GM18868 (cell line): ENCODE measurements at regions not wholly inside any gene's neighbourhood (a gene's known extent, or its start where the extent isn't known, plus 50 kb on each side); places are given as distances from the start of the nearest gene placed in this dataset.

Source experiments
- ATAC-seq: cut with Tn5 transposase; IDR thresholded peaks from one replicate; pipeline ENCODE4 v1.9.1; 2021; ENCODE audit warnings: mild to moderate bottlenecking, moderate library complexity; ENCODE audit not compliant: unreplicated experiment

- no peak for ATAC-seq
Measured at GRCh38 chr5:71982717-71983395, 124.4 kb upstream of the MAP1B start.

- ATAC-seq: no peak
Measured at GRCh38 chr5:71986101-71986500, 121.2 kb upstream of the MAP1B start.

- ATAC-seq: no peak
Measured at GRCh38 chr5:71988808-71989207, 118.5 kb upstream of the MAP1B start.

GRCh38 chr5:71993600-71993999 is 113.7 kb upstream of the MAP1B start:
- ATAC-seq: no peak

- no peak for ATAC-seq
Measured at GRCh38 chr5:71996789-71997188, 110.5 kb upstream of the MAP1B start.

GRCh38 chr5:71998746-71999145 is 108.5 kb upstream of the MAP1B start:
- no peak for ATAC-seq

DNA sequence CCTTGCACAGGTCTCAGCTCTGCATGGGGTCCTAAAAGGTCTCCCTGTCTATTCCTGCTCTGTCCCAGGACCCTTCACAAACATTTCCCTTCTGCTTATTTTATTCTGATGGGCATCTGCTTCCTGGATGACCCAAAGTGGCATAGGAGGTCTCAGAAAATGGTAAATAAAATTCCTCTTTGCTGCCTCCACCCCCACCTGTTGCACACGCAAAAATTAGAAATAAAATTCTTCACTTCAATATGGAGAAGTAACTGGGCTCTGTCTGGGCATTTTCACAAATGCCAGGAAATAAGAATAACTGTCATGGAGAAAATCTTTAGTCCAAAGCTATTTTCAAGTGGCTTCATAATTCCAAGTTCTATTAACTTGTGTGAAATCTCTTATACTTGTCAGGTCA is 106.6 kb upstream of the MAP1B start:
- ATAC-seq: no peak

DNA sequence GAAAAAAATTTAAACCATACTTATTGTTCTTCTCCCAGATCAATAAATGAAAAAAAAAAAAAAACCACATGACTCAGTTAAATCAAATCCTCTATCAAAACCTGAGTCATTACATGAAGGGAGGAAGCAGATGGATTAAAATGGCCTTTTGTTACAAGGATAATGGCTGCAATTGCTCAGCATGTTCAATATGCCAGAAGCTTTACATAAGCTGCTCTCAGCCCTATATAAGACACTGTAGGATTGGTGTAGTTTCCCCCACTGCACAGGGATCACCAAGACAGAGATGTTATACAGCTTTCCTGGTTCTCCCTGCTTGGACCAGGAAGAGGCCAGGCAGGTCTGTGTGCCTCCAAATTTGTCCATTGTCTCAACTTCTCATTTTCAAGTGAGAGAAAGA is 101.6 kb upstream of the MAP1B start:
- ATAC-seq: no peak

DNA sequence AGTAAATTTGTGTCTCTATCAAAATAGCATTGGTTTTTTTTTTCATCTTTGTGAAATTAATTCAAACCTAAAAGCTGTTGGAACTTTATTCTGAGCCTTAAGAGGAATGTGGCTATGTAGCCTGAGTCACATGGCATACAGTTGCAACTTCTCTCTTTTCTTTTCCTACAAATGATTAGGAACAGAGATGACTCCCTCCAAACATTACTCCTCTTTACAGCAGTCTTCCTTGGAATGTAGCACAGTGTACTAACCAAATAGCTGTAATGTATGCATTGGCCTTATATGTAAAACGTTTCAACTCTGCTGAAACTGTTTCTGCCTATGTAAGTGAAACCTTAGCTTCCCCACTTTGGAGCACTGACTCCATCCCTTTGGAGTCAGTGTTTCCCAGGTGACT is 100.9 kb upstream of the MAP1B start:
- ATAC-seq: no peak

DNA sequence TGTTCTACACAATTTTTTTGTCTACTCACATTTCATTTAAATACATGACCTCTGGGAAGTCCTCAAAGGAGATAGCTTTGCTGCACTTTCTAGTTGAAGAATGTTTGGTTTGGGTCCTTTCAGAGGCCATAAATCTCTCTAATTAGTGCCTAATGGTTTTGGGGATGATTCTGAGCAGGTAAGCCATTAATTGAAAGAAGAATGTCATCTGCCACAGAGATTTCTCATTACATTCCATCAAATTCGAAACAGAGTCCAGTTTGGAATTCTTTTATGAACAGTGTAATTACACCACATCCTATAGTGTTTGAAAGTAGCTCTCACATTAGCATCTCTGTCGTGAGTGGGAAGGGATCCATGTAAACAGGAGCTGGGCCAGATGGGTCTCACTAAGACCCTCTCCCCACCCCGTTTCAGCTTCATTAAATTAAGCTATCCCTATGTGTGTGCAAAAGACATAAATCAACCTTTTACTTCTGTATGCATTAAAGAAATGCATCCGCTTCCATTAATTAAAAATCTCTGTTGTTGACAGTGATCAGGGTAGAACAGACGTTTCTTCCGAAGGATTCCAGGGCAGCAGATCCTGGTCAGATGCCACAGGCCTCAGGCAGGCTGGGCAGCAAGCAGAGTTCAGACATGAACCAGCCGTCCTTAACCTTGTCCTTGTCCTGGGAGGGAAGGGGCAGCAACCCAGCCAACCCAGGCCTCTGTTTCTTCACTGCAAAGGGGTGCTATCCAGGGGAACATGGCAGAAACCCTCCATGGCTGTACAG is 99.8 kb upstream of the MAP1B start:
- ATAC-seq: no peak

DNA sequence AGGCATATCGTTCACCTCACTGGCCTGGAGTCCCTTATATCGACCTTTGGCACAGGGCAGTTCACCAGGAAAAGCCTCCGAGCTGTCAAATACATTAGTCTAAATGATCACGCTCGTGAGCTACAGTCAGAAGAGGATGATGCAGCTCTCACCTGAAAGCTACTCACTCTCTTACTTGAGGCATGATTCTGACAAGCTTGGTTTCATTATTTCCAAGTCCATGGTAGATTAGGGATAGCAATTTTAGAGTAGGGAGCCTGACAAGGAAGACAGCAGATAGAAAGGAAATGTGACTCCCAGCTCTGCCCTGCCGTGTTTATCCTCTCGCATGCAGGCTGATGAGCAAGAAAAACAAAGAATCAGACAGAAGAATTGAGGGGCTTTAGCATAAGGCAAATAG is 98.0 kb upstream of the MAP1B start:
- ATAC-seq: no peak

- no peak for ATAC-seq
Measured at GRCh38 chr5:72010430-72010829, 96.8 kb upstream of the MAP1B start.

DNA sequence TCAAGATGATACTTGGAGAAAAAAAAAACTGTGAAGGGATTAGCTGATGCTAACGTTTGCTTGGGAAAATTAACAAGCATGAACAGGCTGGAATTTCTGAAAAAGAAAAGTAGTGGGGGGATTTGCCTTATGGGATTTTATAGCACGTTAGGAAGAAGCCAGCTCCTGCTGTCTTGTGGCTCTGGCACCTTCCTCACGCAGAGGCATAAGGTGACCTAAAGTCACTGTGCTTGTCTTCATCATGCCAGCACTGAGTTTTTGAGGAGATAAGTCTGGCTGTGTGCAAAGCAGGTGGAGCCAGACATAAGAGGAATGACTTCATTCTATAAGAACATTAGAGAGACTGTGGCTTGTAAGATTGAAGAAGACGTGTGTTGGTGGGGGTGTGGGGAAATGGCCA is 94.4 kb upstream of the MAP1B start:
- no peak for ATAC-seq

GRCh38 chr5:72013766-72014624 is 93.3 kb upstream of the MAP1B start:
- ATAC-seq: no peak

DNA sequence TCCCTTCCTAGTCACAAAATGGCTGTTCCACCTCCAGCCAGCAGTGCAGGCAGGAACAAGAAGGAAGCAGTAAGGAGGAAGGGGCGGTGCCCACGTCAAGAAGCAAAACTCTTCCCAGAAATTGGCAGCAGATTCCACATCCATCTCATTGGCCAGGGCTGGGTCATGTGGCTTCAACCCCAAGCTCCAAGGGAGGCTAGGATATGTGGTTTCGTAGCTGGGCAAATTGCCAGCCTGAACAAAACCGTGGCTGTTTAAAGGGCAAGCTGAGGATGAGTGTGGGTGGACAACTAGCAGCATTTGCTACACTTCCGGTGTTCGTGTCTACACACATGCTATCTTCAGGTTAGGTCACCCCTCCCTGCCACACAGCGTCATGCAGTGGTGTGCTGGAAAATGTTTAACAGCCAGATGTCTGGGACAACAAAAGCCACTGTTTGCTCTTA is 92.1 kb upstream of the MAP1B start:
- no peak for ATAC-seq

GRCh38 chr5:72018143-72018803 is 89.0 kb upstream of the MAP1B start:
- ATAC-seq: no peak

DNA sequence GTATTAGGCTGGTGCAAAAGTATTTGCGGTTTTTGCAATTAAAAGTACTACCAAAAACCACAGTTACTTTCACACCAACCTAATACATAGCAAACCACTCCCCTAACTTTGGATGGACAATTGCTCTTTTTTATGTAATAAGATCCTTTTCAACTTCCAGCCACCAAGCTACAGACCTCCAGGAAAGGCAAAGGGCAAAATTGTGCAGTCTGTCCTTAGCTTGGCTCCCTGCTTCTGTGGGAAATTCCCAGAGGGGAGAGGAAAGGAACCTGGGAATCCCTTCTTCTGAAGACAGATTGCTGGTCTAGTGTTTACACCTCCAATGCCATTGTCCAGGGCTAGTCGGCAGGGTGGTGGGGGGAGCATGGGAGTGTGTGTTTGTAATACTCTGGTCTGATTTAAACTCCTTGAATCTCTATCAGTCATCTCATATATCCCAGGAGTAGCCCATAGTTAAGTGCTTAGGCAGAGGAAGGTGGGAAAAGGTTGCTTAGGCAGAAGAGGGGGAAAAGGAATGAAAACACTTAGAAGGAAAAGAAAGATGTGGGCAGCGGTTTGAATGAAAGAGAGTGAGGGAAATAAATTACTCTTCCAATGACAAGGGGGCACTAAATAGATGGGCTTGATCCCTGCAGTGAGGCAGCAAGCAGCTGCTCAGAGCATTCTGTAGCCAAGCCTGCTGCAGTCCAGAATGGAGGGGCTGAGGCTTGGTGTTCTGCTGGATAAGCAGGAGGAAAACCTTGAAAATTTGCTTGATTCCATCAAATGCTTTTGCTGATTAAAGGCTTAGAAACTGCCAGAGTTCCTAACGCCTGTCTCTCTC is 86.9 kb upstream of the MAP1B start:
- no peak for ATAC-seq

GRCh38 chr5:72021651-72022357 is 85.5 kb upstream of the MAP1B start:
- no peak for ATAC-seq

GRCh38 chr5:72028382-72028781 is 78.9 kb upstream of the MAP1B start:
- ATAC-seq: no peak

DNA sequence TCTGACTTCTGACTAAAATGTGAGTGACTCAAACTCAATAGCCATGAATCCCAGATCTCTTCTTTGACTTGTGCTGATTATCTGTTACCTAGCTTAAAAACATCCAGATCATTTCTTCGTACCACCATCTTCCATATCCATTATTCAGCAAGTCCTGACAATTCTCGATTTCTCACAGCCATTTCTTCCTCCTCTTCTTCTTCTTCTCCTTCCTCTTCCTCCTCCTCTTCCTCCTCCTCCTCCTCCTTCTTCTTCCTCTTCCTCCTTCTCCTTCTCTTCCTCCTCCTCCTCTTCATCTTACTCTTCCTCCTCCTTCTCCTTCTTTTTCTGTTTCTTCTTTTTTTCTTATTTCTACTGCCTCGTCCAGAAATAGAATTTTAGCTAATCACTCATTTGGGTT is 77.0 kb upstream of the MAP1B start:
- ATAC-seq: no peak
